ENCODE measurements at regions not wholly inside any gene's neighbourhood (a gene's known extent, or its start where the extent isn't known, plus 50 kb on each side); places are given as distances from the start of the nearest gene placed in this dataset.

- TF ChIP-seq CTCF (IDR thresholded peaks at IDR 0.05): no peak
- TF ChIP-seq EZH2 (IDR thresholded peaks at IDR 0.05; ENCODE audit: borderline replicate concordance, insufficient read depth, low read depth, low read length, poor library complexity, severe bottlenecking): no peak
Observed at GRCh38 chr16:65235339-65236177, 113.7 kb upstream of the CDH11 start.
